ENCODE measurements at regions not wholly inside any gene's neighbourhood (a gene's known extent, or its start where the extent isn't known, plus 50 kb on each side); places are given as distances from the start of the nearest gene placed in this dataset.

- TF ChIP-seq POLR2A (IDR thresholded peaks at IDR 0.05) (no peak), CTCF (IDR thresholded peaks at IDR 0.05 in 8 of 11, conservative IDR thresholded peaks at IDR 0.05 in 3 of 11) (no peak), POLR2AphosphoS5 (IDR thresholded peaks at IDR 0.05) (no peak)
These were observed 179.8 kb upstream of the TPM1 start for GRCh38 chr15:62862717-62863116.
